H9 (cell line): ENCODE measurements at regions not wholly inside any gene's neighbourhood (a gene's known extent, or its start where the extent isn't known, plus 50 kb on each side); places are given as distances from the start of the nearest gene placed in this dataset.

Experiments
- DNase-seq: peaks from one replicate; pipeline ENCODE4 v3.0.0-alpha.2; 2017
- H2AFZ ChIP-seq: one replicate; pipeline ENCODE4 v1.6.1; 2013; ENCODE audit warnings: mild to moderate bottlenecking, low read length, control low read depth, moderate library complexity
- H2AK5ac ChIP-seq: 2 replicates; pipeline ENCODE4 v1.6.1; 2013; ENCODE audit warnings: low read length, control low read depth, mixed read lengths; ENCODE audit not compliant: insufficient read length
- H2BK120ac ChIP-seq: one replicate; pipeline ENCODE4 v1.6.1; 2013; ENCODE audit warnings: low read depth, mild to moderate bottlenecking, low read length, control low read depth, inconsistent platforms; ENCODE audit not compliant: poor library complexity, severe bottlenecking
- H2BK12ac ChIP-seq: 2 replicates; pipeline ENCODE4 v1.6.1; 2013; ENCODE audit warnings: low read length, control low read depth, mixed read lengths, low read depth; ENCODE audit not compliant: insufficient read length
- H2BK15ac ChIP-seq: 2 replicates; pipeline ENCODE4 v1.6.1; 2013; ENCODE audit warnings: low read depth, low read length, control low read depth
- H2BK20ac ChIP-seq: one replicate; pipeline ENCODE4 v1.6.1; 2013; ENCODE audit warnings: low read depth, mild to moderate bottlenecking, low read length, control low read depth, inconsistent platforms; ENCODE audit not compliant: poor library complexity, severe bottlenecking
- H2BK5ac ChIP-seq: 2 replicates; pipeline ENCODE4 v1.6.1; 2013; ENCODE audit warnings: low read length, control low read depth, mixed read lengths; ENCODE audit not compliant: insufficient read length
- H3K14ac ChIP-seq: 2 replicates; pipeline ENCODE4 v1.6.1; 2013; ENCODE audit warnings: low read length, control low read depth; ENCODE audit not compliant: insufficient read depth
- H3K18ac ChIP-seq: 2 replicates; pipeline ENCODE4 v1.6.1; 2013; ENCODE audit warnings: low read depth, mild to moderate bottlenecking, mixed read lengths, low read length, control low read depth; ENCODE audit not compliant: insufficient read length
- H3K23ac ChIP-seq: 2 replicates; pipeline ENCODE4 v1.6.1; 2013; ENCODE audit warnings: low read length, control low read depth, mixed read lengths, low read depth; ENCODE audit not compliant: insufficient read length
- H3K23me2 ChIP-seq: 2 replicates; pipeline ENCODE4 v1.6.1; 2013; ENCODE audit warnings: low read depth, mild to moderate bottlenecking, mixed read lengths, low read length, control low read depth; ENCODE audit not compliant: insufficient read length, poor library complexity, severe bottlenecking
- H3K27ac ChIP-seq: 2 replicates; pipeline ENCODE4 v1.5.1; 2013; ENCODE audit warnings: low read length, control low read depth, mixed read lengths, low read depth; ENCODE audit not compliant: insufficient read length
- H3K27me3 ChIP-seq: 2 replicates; pipeline ENCODE4 v1.6.1; 2013; ENCODE audit warnings: low read length, control low read depth, inconsistent platforms; ENCODE audit not compliant: insufficient read depth
- H3K4ac ChIP-seq: 2 replicates; pipeline ENCODE4 v1.6.1; 2013; ENCODE audit warnings: low read depth, mild to moderate bottlenecking, control low read depth, inconsistent platforms, low read length, moderate library complexity
- H3K4me1 ChIP-seq: 2 replicates; pipeline ENCODE4 v1.6.1; 2013; ENCODE audit warnings: low read length, control low read depth, inconsistent platforms; ENCODE audit not compliant: insufficient read depth
- H3K4me2 ChIP-seq: 2 replicates; pipeline ENCODE4 v1.6.1; 2013; ENCODE audit warnings: low read length, control low read depth, mixed read lengths; ENCODE audit not compliant: insufficient read length, insufficient read depth
- H3K56ac ChIP-seq: 2 replicates; pipeline ENCODE4 v1.6.1; 2013; ENCODE audit warnings: low read depth, mild to moderate bottlenecking, mixed read lengths, low read length, control low read depth; ENCODE audit not compliant: insufficient read length
- H3K79me1 ChIP-seq: 2 replicates; pipeline ENCODE4 v1.6.1; 2013; ENCODE audit warnings: low read depth, mild to moderate bottlenecking, moderate library complexity, low read length, control low read depth, inconsistent platforms; ENCODE audit not compliant: insufficient read depth, poor library complexity, severe bottlenecking
- H3K79me2 ChIP-seq: 2 replicates; pipeline ENCODE4 v1.6.1; 2013; ENCODE audit warnings: low read length, control low read depth, inconsistent platforms; ENCODE audit not compliant: insufficient read depth
- H3K9ac ChIP-seq: 2 replicates; pipeline ENCODE4 v1.6.1; 2013; ENCODE audit warnings: low read length, control low read depth, mixed read lengths; ENCODE audit not compliant: insufficient read length; ENCODE audit errors: extremely low read depth
- H3K9me3 ChIP-seq: one replicate; pipeline ENCODE4 v1.6.1; 2013; ENCODE audit warnings: low read depth, low read length, inconsistent platforms; ENCODE audit not compliant: control insufficient read depth
- H3T11ph ChIP-seq: one replicate; pipeline ENCODE4 v1.6.1; 2013; ENCODE audit warnings: mild to moderate bottlenecking, low read length, control low read depth, inconsistent platforms
- H4K20me1 ChIP-seq: one replicate; pipeline ENCODE4 v1.6.1; 2013; ENCODE audit not compliant: control insufficient read depth, insufficient read length, insufficient read depth
- H4K5ac ChIP-seq: 2 replicates; pipeline ENCODE4 v1.6.1; 2013; ENCODE audit warnings: low read depth, mild to moderate bottlenecking, mixed read lengths, low read length, control low read depth; ENCODE audit not compliant: insufficient read length
- H4K8ac ChIP-seq: replicated peaks from 2 replicates; pipeline ENCODE4 v1.6.1; 2013; ENCODE audit warnings: low read length, control low read depth, mixed read lengths, low read depth; ENCODE audit not compliant: insufficient read length
- H4K91ac ChIP-seq: 2 replicates; pipeline ENCODE4 v1.6.1; 2013; ENCODE audit warnings: low read depth, mild to moderate bottlenecking, moderate library complexity, mixed read lengths, low read length, control low read depth; ENCODE audit not compliant: insufficient read length
- H3K27ac Mint-ChIP-seq, 3 experiments: 2 replicates in 2 of 3; 3 replicates in 1 of 3; pipeline ENCODE4 v1.8.0; 2020 to 2021; ENCODE audit warnings: mixed read lengths in 3 of 3, mild to moderate bottlenecking in 1 of 3, moderate library complexity in 1 of 3
- H3K27me3 Mint-ChIP-seq: 2 replicates; pipeline ENCODE4 v1.8.0; 2021; ENCODE audit warnings: low read depth, mild to moderate bottlenecking, moderate library complexity, mixed read lengths
- H3K36me3 Mint-ChIP-seq, 3 experiments: 2 replicates in 2 of 3; 3 replicates in 1 of 3; pipeline ENCODE4 v1.8.0; 2020 to 2021; ENCODE audit warnings: low read depth in 3 of 3, mixed read lengths in 3 of 3; ENCODE audit not compliant: insufficient read depth in 1 of 3
- H3K4me1 Mint-ChIP-seq, 2 experiments: 2 replicates each; pipeline ENCODE4 v1.8.0; 2020; ENCODE audit warnings: mixed read lengths in 2 of 2
- H3K4me3 Mint-ChIP-seq, 2 experiments: 2 replicates in 1 of 2; 3 replicates in 1 of 2; pipeline ENCODE4 v1.8.0; 2020 to 2021; ENCODE audit warnings: mild to moderate bottlenecking in 2 of 2, mixed read lengths in 2 of 2, moderate library complexity in 1 of 2
- H3K9me3 Mint-ChIP-seq, 2 experiments: 2 replicates in 1 of 2; 3 replicates in 1 of 2; pipeline ENCODE4 v1.8.0; 2020; ENCODE audit warnings: mild to moderate bottlenecking in 2 of 2, mixed read lengths in 2 of 2, moderate library complexity in 1 of 2
- WGBS: extraction: QIAGEN DNeasy Blood & Tissue Kit; methylation state at CpG from one replicate; pipeline ENCODE4 v1.1.7; 2013; ENCODE audit warnings: missing lambda C conversion rate, low lambda C conversion rate, mixed read lengths; ENCODE audit not compliant: insufficient read length; ENCODE audit errors: extremely low coverage; 5-methylcytosine and 5-hydroxymethylcytosine counted together
- TF ChIP-seq, protein P1 (sequence below): fragments of 200-600 bp; sonication (generic); conservative IDR thresholded peaks from 3 replicates; pipeline ENCODE4 v1.8.0; 2021; ENCODE audit warnings: antibody characterized with exemption, mild to moderate bottlenecking

DNA sequence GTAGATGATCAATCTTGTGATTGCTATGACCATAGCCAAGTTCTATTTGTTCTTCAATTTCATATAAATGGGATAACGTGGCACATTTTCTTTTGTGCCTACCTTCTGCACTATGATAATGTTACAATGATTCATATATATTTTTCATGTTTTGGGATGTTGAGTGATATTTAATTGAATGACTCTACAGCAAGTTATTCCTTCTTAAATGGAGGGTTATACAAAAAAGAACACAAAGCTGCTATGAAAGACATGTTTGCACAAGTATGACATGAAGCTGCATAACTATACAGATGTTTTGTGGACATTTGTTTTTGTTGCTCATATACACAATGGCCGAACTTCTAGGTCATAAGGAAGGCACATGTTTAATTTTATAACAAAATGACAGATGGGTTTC, 356.2 kb downstream of the CBLN2 start:
- DNase-seq = no peak
- no peak overlapping the region for H3T11ph ChIP-seq
- no CpG with 5 or more reads among the region's 2 CpGs for WGBS
- no peak overlapping the region for H3K4me2 ChIP-seq
- no peak overlapping the region for H2AK5ac ChIP-seq
- H2AFZ ChIP-seq = no peak overlapping the region
- no peaks in the 10 kb centered on the region for H3K79me2 ChIP-seq
- no peaks in the 10 kb centered on the region for H3K23me2 ChIP-seq
- H3K27ac ChIP-seq = no peak overlapping the region
- no peak overlapping the region for H2BK120ac ChIP-seq
- H3K27ac Mint-ChIP-seq = no peak overlapping the region
- H4K91ac ChIP-seq = no peak overlapping the region
- TF ChIP-seq, protein P1, sequence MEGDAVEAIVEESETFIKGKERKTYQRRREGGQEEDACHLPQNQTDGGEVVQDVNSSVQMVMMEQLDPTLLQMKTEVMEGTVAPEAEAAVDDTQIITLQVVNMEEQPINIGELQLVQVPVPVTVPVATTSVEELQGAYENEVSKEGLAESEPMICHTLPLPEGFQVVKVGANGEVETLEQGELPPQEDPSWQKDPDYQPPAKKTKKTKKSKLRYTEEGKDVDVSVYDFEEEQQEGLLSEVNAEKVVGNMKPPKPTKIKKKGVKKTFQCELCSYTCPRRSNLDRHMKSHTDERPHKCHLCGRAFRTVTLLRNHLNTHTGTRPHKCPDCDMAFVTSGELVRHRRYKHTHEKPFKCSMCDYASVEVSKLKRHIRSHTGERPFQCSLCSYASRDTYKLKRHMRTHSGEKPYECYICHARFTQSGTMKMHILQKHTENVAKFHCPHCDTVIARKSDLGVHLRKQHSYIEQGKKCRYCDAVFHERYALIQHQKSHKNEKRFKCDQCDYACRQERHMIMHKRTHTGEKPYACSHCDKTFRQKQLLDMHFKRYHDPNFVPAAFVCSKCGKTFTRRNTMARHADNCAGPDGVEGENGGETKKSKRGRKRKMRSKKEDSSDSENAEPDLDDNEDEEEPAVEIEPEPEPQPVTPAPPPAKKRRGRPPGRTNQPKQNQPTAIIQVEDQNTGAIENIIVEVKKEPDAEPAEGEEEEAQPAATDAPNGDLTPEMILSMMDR = no peak
- no peaks in the 10 kb centered on the region for H3K36me3 Mint-ChIP-seq
- H2BK5ac ChIP-seq = no peak overlapping the region
- no peak overlapping the region for H2BK12ac ChIP-seq
- no peak overlapping the region for H4K5ac ChIP-seq
- no peak overlapping the region for H3K23ac ChIP-seq
- H3K4ac ChIP-seq = no peak overlapping the region
- no peak overlapping the region for H3K18ac ChIP-seq
- H3K4me1 ChIP-seq = no peaks in the 10 kb centered on the region
- H3K27me3 ChIP-seq = no peaks in the 10 kb centered on the region
- H3K14ac ChIP-seq = no peak overlapping the region
- no peak overlapping the region for H4K8ac ChIP-seq
- H3K9me3 Mint-ChIP-seq = no peaks in the 10 kb centered on the region; a peak in 1 of 5 replicates
- H3K56ac ChIP-seq = no peak overlapping the region
- no peak overlapping the region for H2BK20ac ChIP-seq
- H3K4me1 Mint-ChIP-seq = no peaks in the 10 kb centered on the region
- no peaks in the 10 kb centered on the region for H3K9me3 ChIP-seq
- H3K79me1 ChIP-seq = no peaks in the 10 kb centered on the region
- H3K27me3 Mint-ChIP-seq = no peaks in the 10 kb centered on the region; the same call in 1 of the 2 replicates
- no peaks in the 10 kb centered on the region for H4K20me1 ChIP-seq
- no peak overlapping the region for H2BK15ac ChIP-seq
- H3K9ac ChIP-seq = no peak overlapping the region
- no peak overlapping the region for H3K4me3 Mint-ChIP-seq
